Activated T-cell treated with anti-CD3 and anti-CD28 coated beads for 4 hours (primary cell): ENCODE measurements at regions not wholly inside any gene's neighbourhood (a gene's known extent, or its start where the extent isn't known, plus 50 kb on each side); places are given as distances from the start of the nearest gene placed in this dataset.
"Not testable (repeated sequence)": the region's sequence is repeated elsewhere in the genome, so short reads cannot be mapped to it uniquely, and the experiment has no call there.

ENCODE experiments used
- DNase-seq: peaks from one replicate; pipeline ENCODE4 v3.0.0-alpha.2; 2020

DNA sequence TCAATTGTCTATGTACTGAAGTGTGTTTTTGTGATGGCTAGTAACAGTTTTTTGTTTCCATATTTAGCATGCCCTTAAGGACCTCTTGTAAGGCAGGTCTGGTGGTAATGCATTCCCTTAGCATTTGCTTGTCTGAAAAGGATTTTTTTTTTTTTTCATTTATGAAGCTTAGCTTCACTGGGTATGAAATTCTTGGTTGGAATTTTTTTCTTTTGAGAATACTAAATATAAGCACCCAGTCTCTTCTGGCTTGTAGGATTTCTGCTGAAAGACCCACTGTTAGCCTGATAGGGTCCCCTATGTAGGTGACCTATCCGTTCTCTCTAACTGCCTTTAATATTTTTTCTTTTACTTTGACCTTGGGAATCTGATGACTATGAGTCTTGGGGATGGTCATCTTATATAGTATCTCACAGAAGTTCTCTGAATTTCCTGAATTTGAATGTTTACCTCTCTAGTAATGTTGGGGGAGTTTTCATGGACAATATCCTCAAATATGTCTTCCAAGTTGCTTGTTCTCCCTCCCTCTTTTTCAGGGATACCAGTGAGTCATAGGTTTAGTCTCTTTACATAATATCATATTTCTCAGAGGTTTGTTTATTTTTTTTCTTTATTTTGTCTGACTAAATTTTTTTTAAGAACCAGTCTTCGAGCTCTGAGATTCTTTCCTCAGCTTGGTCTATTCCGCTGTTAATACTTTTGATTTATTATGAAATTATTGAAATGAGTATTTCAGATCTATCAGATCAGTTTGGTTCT is 157.1 kb upstream of the PGRMC2 start:
- no peak for DNase-seq

DNA sequence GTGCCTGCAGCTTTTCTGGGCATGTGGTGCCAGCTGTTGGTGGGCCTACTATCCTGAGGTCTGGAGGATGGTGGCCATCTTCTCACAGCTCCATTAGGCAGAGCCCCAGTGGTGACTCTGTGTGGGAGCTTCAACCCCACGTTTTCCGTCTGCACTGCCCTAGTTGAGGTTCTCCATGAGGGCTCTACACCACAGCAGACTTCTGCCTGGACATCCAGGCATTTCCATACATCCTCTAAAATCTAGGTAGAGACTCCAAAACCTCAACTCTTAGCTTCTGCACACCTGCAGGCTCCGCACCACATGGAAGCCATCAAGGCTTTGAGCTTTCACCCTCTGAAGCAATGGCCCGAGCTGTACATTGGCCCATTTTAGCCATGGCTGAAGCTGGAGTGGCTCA is 153.3 kb upstream of the PGRMC2 start:
- no peak for DNase-seq

DNA sequence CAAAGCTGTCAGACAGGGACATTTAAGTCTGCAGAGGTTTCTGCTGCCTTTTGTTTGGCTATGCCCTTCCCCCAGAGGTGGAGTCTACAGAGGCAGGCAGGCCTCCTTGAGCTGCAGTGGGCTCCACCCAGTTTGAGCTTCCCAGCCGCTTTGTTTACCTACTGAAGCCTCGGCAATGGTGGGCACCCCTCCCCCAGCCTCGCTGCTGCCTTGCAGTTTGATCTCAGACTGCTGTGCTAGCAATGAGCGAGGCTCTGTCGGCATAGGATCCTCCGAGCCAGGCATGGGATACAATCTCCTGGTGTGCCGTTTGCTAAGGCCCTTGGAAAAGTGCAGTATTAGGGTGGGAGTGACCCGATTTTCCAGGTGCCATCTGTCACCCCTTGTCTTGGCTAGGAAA is 149.4 kb upstream of the PGRMC2 start:
- not testable (repeated sequence) for DNase-seq

DNA sequence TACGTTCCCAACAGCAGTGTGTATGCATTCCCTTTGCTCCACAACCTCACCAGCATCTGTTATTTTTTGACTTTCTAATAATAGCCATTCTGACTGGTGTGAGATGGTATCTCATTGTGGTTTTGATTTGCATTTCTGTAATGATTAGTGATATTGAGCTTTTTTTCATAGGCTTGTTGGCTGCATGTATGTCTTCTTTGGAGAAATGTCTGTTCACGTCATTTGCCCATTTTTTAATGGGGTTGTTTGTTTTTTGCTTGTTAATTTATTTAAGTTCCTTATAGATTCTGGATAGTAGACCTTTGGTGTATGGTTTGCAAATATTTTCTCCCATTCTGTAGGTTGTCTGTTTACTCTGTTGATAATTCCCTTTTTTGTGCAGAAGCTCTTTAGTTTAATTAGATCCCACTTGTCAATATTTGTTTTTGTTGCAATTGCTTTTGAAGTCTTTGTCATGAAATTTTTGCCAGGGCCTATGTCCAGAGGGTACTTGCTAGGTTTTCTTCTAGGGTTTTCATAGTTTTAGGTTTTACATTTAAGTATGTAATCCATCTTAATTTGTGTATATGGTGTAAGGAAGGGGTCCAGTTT is 141.5 kb upstream of the PGRMC2 start:
- not testable (repeated sequence) for DNase-seq

DNA sequence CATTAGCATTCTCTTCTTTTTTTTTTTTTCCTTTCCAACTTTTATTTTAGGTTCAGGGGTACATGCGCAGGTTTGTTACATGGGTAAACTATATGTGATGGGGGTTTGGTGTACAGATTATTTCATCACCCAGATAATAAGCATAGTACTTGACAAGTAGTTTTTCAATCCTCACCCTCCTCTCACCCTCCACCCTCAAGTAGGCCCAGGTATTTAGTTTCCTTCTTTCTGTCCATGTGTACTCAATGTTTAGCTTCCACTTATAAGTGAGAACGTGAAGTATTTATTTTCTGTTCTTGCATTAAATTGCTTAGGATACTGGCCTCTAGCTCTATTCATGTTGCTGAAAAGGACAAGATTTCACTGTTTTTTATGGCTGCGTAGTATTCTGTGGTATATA is 140.8 kb upstream of the PGRMC2 start:
- DNase-seq: no peak

DNA sequence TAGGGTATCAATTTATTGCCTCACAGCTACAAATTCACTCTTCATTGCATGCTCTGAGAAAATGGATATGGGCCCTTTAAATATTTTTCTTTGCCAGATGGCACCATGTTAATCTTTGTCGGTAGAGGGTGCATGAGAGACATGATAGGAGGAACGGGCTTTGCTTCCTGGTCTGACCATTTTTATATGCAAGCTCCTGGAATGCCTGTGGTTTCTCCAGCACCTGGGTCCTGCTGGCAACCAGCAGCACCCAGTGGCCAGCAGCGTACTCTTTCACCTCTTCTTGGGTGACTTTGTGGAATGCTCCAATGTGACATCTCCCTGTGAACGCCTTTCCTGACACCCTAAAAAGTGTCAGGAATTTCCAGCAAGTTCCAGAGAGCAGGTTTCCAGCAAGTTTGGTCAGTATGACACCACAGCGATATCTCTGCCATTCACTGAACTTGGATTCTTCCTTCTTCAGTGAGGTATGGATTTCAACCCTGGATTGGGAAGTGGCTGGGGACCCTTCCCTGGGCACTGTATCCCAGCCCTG is 140.3 kb upstream of the PGRMC2 start:
- no peak for DNase-seq

DNA sequence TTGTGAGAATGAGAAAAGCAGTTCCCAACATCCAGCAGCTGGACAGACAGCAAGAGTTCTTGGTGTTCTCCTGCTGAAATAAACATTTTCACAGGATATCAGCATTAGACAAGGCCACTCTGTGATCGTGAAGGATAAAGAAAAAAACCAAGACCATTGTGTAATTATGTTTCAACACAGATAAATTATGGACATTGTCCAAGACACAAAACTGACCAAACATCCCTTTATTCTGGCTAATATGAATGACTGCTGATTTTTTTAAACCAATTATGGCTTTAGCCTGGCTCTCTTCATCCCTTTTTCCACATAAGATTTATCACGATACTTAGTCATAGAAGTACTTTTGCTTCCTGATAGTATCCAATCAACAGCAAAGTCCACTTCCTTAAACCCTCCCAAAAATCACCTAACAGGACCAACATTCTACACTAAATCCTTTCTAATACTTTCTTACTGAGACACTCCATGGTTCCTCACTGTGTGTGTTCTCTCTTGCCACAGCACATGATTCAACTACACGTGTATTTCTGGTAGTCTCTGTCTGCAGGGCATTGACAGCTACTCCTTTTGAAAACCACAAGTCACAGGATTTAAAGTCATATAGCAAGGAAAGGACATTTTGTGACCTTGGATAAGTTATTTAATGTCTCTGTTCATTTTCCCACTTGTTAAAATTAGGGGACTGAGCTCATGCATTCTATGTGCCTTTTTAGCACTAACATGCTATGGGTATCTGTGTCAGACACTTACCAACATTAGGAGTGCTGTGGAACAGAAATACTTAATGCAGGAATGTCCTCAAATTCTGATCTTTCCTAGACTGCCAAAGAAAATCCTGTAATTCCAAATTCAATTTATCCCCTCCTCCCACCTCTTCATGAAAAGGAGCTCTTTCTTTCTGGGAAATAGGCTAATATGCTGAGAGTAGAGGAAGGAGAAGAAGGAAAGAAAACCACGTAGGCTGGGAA is 137.2 kb upstream of the PGRMC2 start:
- no peak for DNase-seq

DNA sequence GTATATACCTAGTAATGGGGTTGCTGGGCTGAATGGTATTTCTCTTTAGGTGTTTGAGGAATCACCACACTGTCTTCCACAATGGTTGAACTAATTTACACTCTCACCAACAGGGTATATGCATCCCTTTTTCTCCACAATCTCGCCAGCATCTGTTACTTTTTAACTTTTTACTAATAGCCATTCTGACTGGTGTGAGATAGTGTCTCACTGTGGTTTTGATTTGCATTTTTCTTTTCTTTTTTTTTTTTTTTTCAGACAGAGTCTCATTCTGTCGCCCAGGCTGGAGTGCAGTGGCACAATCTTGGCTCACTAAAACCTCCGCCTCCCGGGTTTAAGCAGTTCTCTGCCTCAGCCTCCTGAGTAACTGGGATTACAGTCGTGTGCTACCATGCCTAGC is 134.7 kb upstream of the PGRMC2 start:
- DNase-seq: not testable (repeated sequence)

DNA sequence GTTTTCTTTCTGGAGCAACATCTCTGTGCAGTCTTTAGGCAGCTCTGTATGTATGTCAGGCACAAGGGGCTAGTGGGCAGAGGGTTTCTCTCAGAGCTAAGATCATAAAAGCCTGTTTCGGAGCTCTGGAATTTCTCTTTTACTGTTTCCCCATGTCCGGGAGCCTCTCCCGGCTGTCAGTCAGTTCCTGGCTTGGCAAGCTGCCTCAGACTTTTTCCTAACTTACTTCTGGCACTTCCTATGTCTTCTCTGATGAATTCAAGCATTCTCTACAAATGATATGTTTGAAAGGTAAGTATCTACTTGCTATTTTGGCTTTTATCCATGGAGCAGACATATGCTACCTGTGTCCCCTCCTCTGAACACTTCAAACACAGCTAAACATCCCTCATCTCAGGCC is 129.3 kb upstream of the PGRMC2 start:
- no peak for DNase-seq

DNA sequence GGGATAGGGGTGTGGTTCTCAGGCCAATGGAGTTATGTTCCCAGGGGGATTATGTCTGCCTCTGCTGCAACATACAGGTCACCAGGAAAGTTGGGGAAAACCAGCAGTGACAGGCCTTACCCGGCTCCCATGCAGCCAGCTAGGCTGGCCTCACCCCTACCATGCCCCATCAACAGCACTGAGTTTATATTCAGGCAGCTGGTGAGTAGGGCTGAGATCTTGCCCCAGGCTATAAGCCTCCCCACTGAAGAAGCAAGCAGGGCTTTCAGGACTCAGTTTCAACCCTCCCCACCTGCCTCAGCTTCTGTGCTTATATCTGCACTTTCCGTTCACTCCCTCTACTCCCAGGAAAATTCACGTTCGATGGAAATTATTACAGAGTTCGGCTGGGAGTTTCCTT is 122.4 kb upstream of the PGRMC2 start:
- no peak for DNase-seq

DNA sequence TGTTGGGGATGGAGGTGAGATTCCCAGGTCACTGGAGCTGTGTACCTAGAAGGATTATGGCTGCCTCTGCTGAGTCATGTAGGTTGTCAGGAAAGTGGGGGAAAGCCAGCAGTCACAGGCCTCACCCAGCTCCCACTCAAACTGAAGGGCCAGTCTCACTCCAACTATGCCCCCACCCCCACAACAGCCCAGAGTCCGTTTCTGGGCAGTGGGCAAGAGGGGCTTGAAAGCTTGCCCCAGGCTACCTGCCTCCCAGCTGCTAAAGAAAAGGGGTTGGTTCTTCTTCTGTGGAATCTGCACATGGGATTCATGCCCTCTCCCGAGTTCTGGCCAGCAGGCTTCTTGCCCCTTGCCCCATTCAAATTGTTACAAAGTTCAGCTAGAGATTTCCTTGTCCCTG is 116.0 kb upstream of the PGRMC2 start:
- no peak for DNase-seq

DNA sequence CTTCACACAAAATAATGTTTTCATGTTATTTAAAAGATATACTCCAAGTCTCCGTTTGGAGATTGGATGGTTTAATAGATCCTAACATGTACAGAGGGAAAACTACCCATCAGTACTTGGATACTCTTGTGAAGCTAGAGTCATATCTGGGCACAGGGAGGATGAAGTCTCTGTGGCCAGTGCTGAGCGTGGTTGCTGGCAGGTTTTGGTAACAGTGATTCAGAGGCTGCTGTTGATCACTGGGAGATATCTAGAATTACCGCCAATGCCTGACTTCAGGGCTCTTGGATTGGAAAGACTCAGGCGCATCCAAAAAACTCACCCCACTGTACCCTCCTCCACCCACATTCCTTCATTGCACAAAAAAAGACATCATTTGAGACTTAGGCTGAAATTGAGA is 107.2 kb upstream of the PGRMC2 start:
- DNase-seq: no peak

DNA sequence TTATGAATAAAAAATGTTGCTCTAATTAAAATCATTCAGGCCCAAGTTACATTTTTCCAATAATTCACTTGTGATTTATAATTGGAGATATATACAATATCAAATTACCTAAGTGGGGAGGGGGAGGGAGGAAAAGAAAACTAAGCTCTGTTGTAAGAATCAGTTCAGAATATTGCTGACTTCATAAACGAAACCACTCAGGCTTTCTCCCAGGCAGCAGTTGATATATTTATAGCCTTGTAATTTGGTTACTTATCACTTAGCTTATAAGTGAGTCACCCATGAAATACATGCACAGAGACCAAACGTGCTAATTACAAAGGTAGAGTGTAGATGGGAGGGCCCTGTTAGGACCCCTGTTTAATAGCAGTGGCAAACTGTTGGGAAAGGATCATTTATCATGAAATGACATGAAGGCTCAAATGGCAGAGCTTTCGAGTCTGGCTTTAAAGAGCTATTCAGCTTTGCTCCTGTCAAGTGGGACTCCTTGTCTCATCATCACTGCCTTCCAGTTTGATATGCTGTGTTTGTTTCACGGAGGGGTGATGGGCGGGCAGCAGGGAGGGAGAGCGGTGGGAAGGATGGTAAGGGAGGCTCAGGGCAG is 105.6 kb upstream of the PGRMC2 start:
- no peak for DNase-seq

DNA sequence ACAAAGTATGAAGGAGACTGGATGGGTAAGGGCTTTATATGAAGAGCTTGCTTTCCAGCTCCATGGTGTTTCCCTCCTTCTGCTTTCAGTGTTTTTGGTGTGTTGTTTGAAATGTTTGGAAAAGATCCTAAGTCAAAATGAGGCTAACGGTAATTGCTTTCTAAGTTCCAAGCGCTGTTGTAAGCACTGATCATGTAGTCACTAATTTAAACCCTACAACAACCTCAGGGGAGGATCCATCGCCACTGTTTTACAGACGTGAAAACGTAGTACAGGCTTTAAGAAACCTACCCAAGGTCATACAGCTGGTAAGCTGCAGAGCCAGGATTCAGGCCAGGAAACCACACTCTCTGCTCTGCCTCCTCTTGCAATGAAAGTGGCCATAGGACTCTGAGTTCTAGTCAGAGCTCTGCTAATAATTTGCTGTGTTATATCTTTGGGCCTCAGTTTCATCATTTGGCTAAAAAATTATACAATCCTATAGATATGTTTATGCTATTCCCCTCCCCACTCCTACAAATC is 102.9 kb upstream of the PGRMC2 start:
- DNase-seq: no peak

DNA sequence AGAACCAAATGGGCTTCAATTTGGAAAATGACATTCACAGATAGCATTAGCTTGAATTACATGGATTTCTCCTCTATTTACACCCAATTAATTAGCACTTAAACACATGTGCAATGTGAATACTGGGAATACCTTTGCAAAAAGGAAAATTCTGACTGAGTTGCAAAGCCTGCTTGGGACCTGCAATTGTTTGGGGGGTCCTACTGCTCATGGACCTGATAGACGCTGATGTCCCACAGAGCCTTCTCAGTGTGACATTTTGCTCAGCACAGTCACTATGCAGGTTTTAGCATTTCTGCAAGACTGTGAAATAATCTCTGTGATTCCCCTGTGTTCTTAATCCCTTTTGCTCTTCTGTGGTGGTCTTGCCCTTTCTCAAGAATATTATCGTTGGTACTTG is 101.2 kb upstream of the PGRMC2 start:
- DNase-seq: no peak

DNA sequence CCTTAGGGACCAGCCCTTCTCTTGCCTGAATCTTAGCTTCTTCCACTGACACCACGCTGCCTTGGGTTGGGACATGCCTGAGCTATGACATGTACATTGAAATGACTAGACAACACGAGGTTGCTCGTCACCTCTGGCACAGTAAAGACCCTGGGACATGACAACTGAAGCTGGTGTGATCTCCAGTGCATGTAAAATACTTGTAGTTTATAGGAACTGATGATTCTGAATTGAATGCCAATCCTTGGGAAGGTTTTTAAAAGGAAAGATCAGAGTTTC is 100.7 kb upstream of the PGRMC2 start:
- DNase-seq: no peak

DNA sequence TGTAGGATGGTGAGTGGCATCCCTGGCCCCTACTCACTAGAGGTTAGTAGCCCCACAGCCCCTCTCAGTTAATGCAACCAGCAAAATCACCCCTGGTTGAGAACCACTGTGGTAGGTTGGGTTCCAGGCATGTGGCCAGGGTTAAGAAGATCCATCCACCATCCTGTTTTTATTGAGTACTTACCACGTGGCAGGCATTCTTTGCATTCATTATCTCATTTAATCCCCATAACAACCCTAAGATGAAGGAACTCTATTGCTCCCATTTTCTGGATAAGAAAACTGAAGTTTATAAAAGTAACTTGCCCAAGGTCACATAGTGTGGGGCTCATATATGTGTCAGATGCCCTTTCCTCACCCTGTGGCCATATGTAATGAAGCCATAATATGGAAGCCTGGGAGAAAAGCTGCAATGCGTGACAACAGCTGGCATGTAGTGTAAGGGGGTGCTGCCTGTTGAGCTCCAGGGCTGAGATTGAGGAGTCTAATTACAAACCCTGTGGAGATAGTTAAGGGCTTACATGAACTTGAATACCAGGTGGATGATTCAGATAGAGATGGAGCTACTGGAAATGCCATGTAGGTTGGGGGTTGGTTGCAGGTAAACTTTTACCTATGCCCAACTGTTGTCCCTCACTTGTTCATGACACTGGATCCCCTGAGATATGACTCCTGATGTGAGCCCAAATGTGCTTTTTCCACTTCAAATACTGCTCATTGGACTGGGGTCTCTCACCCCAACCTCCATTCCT is 100.2 kb upstream of the PGRMC2 start:
- no peak for DNase-seq

DNA sequence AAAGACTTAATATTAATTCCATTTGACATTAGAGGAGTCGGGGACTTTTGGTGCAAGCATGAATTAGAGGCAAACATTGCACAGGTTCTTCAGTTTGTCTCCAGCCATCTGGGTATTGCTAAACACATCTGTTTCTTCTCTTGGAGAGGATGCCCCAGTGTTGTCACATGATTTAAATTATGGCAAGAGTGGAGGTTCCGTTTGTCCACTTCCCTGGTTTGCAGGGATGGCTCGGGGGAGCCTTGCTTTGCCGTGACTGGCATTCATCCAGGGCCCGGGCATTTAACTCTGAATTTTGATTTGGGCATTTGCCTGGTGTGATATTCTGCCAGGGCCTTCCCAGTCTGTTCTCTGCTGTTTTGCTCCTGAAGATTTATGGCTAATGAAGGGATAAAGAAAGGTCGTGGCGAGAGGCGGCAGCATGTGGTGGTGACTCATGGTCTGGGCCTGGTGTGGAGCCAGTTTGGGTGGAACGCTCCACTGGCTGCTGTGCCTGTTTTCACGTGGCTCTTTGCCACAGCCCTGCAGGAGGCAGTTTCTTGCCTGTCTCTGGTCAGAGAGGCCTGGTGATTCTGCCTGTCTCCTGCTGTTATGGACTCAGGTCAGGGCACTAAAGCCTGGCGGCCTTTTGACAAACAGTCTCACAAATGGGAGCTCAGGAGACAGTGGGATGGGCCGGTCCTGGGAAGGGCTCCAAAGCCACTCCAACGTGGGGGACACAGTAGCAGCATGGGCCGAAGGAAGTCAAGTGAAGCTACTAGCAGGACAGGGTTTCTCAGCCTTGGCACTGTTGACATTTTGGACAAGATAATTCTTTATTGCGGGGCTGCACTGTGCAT is 99.4 kb upstream of the PGRMC2 start:
- no peak for DNase-seq

DNA sequence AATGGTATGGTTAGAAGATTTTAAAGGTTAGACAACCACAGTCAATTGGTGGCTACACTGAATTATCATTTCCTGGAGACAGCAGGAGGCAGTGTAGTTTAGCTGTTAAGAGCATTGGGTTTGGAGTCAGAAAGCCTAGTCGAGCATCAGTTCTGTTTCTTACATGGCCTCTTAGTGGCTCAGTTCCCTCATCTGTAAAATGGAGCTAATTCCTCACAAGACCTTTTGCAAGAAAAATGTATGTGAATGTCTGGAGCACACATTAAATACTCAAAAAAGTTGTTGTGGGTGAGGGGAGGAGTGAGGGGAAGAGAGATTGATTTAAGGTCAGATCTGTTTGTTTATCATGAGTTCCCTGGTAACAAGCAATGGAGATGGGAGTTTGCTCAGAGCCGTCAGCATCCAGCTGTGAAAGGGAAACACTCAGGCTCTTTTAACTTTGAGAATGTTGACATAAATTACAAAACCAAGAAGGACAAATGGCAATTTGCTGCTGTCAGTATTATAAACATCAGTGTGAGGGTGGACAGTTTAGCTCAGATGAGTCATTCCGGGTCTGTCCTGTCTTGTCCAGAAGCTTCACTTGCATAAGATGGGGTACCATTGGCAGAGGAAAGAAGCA is 98.2 kb upstream of the PGRMC2 start:
- DNase-seq: no peak

DNA sequence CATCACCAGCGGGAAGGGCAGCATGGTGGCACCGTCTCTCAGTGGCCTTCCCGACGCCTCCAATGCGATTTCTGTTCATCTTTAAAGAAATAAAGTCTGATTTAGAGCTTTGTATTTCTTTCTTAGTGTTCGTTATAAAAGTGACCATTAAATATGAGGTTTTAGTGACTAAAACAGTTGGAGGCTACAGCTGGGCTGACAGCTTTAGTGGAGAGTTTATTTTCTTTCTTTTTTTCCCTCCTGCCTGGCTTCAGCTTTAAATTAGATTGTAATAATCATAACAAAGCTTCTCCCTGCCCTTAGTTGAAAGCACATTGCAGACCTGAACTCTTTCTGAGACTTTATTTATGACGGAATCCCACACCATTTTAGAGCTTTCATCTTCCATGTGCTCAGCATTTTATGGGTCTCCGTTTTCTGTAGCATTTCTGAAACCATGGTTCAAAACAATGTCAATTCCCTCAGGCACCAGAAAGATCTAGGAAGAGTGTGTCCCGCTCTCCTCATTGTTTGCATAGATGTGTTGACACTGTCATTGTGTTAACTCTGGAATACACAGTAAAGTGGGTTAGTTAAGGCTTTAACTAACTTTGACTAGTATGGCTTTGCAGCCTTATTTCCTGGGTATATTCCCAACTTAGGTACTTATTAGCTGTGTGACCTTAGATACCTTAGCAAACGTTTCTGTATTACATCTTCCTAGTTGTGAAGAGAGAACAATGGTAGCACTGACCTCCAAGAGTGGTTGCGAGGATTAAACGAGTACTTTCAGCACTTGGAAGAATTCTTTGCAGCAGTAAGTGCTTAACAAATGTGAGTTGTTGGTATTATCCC is 97.4 kb upstream of the PGRMC2 start:
- DNase-seq: no peak
